Stomach smooth muscle (tissue), 2 donors: ENCODE measurements at regions not wholly inside any gene's neighbourhood (a gene's known extent, or its start where the extent isn't known, plus 50 kb on each side); places are given as distances from the start of the nearest gene placed in this dataset.

ENCODE experiments used
- H3K27ac ChIP-seq: one replicate; pipeline ENCODE4 v1.7.0; 2013; ENCODE audit warnings: mild to moderate bottlenecking, low read length, inconsistent platforms
- H3K27me3 ChIP-seq, 2 donors: one replicate each; pipeline ENCODE4 v1.7.0; 2013; ENCODE audit warnings: low read length in 2 of 2; ENCODE audit not compliant: insufficient read depth in 2 of 2, control insufficient read depth in 1 of 2
- H3K36me3 ChIP-seq, 2 donors: one replicate each; pipeline ENCODE4 v1.7.0; 2013; ENCODE audit warnings: low read length in 2 of 2; ENCODE audit not compliant: control insufficient read depth in 2 of 2, insufficient read depth in 2 of 2
- H3K4me1 ChIP-seq: one replicate; pipeline ENCODE4 v1.7.0; 2013; ENCODE audit warnings: low read length; ENCODE audit not compliant: control insufficient read depth, insufficient read depth
- H3K4me3 ChIP-seq, 2 donors: one replicate each; pipeline ENCODE4 v1.7.0; 2013; ENCODE audit warnings: low read length in 2 of 2
- H3K9ac ChIP-seq, 2 donors: one replicate each; pipeline ENCODE4 v1.7.0; 2013; ENCODE audit warnings: low read length in 2 of 2, mild to moderate bottlenecking in 1 of 2
- H3K9me3 ChIP-seq, 2 donors: one replicate each; pipeline ENCODE4 v1.7.0; 2013; ENCODE audit warnings: low read length in 2 of 2; ENCODE audit not compliant: control insufficient read depth in 2 of 2
- donor health status: healthy.
- donor health status: Pancreatic carcinoma.

DNA sequence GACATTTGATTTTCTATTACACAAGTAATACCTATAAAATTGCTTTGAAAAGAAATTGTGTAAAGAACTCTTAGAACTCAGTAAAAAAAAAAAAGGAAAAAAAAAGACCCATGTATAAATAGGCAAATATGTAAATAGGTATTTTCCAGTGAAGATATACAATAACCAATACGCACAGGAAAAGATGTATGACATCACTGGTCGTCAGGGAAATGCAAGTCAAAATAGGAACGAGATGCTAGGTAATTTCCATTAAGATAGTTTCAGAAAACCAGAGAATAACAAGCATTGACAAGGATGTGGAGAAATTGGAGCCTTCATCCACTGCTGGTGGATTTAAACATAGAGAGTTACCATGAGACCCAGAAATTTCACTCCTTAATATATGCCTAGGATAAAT, 708.8 kb downstream of the MTRR start:
- Histone ChIP-seq H3K27me3 (no peaks in the 10 kb centered on the region), H3K27ac (no peak overlapping the region), H3K9ac (no peak overlapping the region), H3K36me3 (no peaks in the 10 kb centered on the region), H3K4me3 (no peak overlapping the region), H3K4me1 (no peaks in the 10 kb centered on the region), H3K9me3 (no peaks in the 10 kb centered on the region)

DNA sequence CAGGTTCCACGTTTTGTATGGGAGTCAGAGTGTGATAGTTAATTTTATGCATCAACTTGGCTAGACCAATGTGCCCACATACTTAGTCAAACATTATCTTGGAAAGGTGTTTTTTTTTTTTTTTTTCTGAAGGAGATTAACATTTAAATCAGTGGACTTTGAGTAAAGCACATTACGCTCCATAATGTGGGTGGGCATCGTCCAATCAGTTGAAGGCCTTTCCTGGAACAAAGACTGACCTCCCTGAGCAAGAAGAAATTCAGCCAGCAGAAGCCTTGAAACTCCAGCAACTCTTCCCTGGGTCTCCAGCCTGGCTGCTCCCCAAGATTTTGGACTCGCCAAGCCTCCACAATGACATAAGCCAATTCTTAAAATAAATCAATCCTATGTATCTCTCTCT, 711.4 kb downstream of the MTRR start:
- no peaks in the 10 kb centered on the region for H3K4me1 ChIP-seq
- no peak overlapping the region for H3K4me3 ChIP-seq
- no peaks in the 10 kb centered on the region for H3K36me3 ChIP-seq
- no peak overlapping the region for H3K9ac ChIP-seq
- no peaks in the 10 kb centered on the region for H3K9me3 ChIP-seq
- H3K27ac ChIP-seq, result no peak overlapping the region
- no peaks in the 10 kb centered on the region for H3K27me3 ChIP-seq

GRCh38 chr5:8581047-8581446, 712.1 kb downstream of the MTRR start:
- Histone ChIP-seq H3K27me3 (no peaks in the 10 kb centered on the region), H3K36me3 (no peaks in the 10 kb centered on the region), H3K9me3 (no peaks in the 10 kb centered on the region), H3K9ac (no peak overlapping the region), H3K27ac (no peak overlapping the region), H3K4me3 (no peak overlapping the region), H3K4me1 (no peaks in the 10 kb centered on the region)

GRCh38 chr5:8585230-8586018, 716.5 kb downstream of the MTRR start:
- no peaks in the 10 kb centered on the region for H3K9me3 ChIP-seq
- no peak overlapping the region for H3K27ac ChIP-seq
- no peaks in the 10 kb centered on the region for H3K36me3 ChIP-seq
- H3K4me1 ChIP-seq, result no peaks in the 10 kb centered on the region
- H3K9ac ChIP-seq, result no peak overlapping the region
- H3K4me3 ChIP-seq, result no peak overlapping the region
- no peaks in the 10 kb centered on the region for H3K27me3 ChIP-seq

DNA sequence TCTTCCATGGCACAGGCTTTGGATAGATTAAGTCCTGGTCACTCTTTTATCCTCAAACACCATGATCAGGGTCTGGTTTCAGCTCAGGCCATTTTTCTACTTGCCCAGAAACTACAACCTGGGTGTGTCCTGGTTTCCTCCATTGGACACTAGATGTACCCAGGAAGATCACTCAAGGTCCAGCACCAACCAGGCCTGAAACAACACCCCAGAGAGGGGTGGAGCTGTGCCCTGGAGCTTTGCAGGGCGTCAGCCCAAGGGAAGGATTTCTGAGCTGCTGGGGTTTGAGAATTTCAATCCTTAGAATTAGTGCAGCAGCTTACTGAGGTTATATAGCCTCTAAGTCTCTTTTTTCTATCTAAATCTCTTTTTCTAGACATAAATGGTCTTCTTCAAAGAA, 722.0 kb downstream of the MTRR start:
- no peaks in the 10 kb centered on the region for H3K36me3 ChIP-seq
- no peak overlapping the region for H3K27ac ChIP-seq
- no peak overlapping the region for H3K9ac ChIP-seq
- no peaks in the 10 kb centered on the region for H3K27me3 ChIP-seq
- H3K4me1 ChIP-seq, result no peaks in the 10 kb centered on the region
- no peak overlapping the region for H3K4me3 ChIP-seq
- no peaks in the 10 kb centered on the region for H3K9me3 ChIP-seq

GRCh38 chr5:8598356-8598755, 729.4 kb downstream of the MTRR start:
- Histone ChIP-seq H3K9ac (no peak overlapping the region), H3K27ac (no peak overlapping the region), H3K9me3 (no peaks in the 10 kb centered on the region), H3K36me3 (no peaks in the 10 kb centered on the region), H3K27me3 (no peaks in the 10 kb centered on the region), H3K4me1 (no peaks in the 10 kb centered on the region), H3K4me3 (no peak overlapping the region)

DNA sequence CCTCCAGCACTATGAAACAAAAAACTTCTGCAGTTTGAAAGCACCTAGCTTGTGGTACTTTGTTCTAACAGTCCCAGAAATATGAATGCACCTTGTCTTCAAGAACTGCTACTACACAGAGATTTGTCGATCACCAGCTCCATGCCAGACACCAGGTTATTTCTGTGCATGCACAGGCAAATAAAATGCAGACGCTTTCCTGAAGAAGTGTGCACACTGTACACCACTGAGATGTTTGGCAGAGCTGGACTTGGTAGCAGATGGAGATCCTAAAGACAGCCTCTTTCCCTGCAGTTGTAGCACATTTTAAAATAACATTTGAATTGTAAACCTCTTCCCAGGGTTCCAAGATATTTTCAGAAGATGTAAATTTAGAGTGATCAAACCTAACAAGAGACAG, 730.0 kb downstream of the MTRR start:
- no peaks in the 10 kb centered on the region for H3K27me3 ChIP-seq
- no peak overlapping the region for H3K9ac ChIP-seq
- no peak overlapping the region for H3K27ac ChIP-seq
- H3K4me3 ChIP-seq, result no peak overlapping the region
- H3K9me3 ChIP-seq, result no peaks in the 10 kb centered on the region
- no peaks in the 10 kb centered on the region for H3K4me1 ChIP-seq
- no peaks in the 10 kb centered on the region for H3K36me3 ChIP-seq

DNA sequence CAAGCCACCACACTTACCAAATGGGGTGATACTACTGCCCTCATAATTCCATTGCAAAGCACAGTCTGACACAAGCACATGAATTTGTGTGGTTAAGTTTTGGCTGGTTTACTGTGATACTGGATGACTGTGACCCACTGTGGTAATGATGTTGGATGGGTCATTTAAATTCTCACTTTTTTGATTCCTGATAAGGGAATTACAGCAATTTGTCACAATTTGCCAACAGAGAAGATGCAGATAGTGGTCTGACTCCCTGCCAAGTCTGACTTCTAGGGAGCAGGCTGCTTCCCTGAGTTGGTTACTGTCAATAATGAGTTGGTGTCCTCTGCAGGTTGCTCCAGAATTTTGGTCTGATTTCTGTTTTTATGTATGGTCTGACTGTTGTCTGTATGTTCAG, 731.9 kb downstream of the MTRR start:
- H3K36me3 ChIP-seq, result no peaks in the 10 kb centered on the region
- H3K27ac ChIP-seq, result no peak overlapping the region
- H3K27me3 ChIP-seq, result no peaks in the 10 kb centered on the region
- H3K4me1 ChIP-seq, result no peaks in the 10 kb centered on the region
- H3K9ac ChIP-seq, result no peak overlapping the region
- no peaks in the 10 kb centered on the region for H3K9me3 ChIP-seq
- H3K4me3 ChIP-seq, result no peak overlapping the region

- H3K4me1 ChIP-seq, result no peaks in the 10 kb centered on the region
- H3K36me3 ChIP-seq, result no peaks in the 10 kb centered on the region
- no peaks in the 10 kb centered on the region for H3K9me3 ChIP-seq
- no peaks in the 10 kb centered on the region for H3K27me3 ChIP-seq
- no peak overlapping the region for H3K27ac ChIP-seq
- no peak overlapping the region for H3K4me3 ChIP-seq
- no peak overlapping the region for H3K9ac ChIP-seq
Observed at GRCh38 chr5:8601831-8602354, 732.9 kb downstream of the MTRR start.

- H3K27me3 ChIP-seq, result no peaks in the 10 kb centered on the region
Observed at GRCh38 chr5:8606231-8606630, 737.3 kb downstream of the MTRR start.

GRCh38 chr5:8611067-8611466, 742.1 kb downstream of the MTRR start:
- no peaks in the 10 kb centered on the region for H3K36me3 ChIP-seq
- no peaks in the 10 kb centered on the region for H3K4me1 ChIP-seq
- H3K9me3 ChIP-seq, result peaks cover 0 to 4% of the 10 kb centered on the region in 2 donors
- no peak overlapping the region for H3K4me3 ChIP-seq
- no peaks in the 10 kb centered on the region for H3K27me3 ChIP-seq
- H3K27ac ChIP-seq, result no peak overlapping the region
- no peak overlapping the region for H3K9ac ChIP-seq

More at GRCh38 chr5:8606231-8606630, 737.3 kb downstream of the MTRR start:
- Histone ChIP-seq H3K36me3 (no peaks in the 10 kb centered on the region), H3K4me1 (no peaks in the 10 kb centered on the region), H3K27ac (no peak overlapping the region), H3K4me3 (no peak overlapping the region), H3K9me3 (no peaks in the 10 kb centered on the region), H3K9ac (no peak overlapping the region)
